NOMO-1 treated with DMSO at 0.1 percent for 48 hours (cell line): ENCODE measurements at regions not wholly inside any gene's neighbourhood (a gene's known extent, or its start where the extent isn't known, plus 50 kb on each side); places are given as distances from the start of the nearest gene placed in this dataset.
"Not testable (repeated sequence)": the region's sequence is repeated elsewhere in the genome, so short reads cannot be mapped to it uniquely, and the experiment has no call there.

Experiments
- DNase-seq: peaks from one replicate; lab custom pipeline; 2025; ENCODE audit not compliant: unreplicated experiment; lab: John Stamatoyannopoulos, UW

DNA sequence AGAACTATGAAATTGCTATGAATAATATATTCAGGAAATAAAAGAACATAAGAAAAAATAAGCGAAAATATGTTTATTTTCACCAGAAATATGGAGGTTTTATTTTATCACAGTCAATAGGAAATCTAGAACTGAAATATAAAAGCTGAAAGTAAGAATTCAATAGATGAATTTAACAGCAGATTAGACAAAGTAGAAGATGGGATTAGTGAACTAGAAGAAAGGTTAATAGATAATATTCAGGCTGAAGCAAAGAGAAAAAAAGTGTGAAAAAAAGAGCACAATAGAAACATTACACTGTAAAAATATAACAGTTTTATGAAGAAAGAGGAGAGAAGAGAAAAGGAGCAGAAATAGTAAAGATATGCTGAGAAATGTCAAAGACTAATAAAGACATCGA is 1152.1 kb downstream of the FAT4 start:
- no peak for DNase-seq

DNA sequence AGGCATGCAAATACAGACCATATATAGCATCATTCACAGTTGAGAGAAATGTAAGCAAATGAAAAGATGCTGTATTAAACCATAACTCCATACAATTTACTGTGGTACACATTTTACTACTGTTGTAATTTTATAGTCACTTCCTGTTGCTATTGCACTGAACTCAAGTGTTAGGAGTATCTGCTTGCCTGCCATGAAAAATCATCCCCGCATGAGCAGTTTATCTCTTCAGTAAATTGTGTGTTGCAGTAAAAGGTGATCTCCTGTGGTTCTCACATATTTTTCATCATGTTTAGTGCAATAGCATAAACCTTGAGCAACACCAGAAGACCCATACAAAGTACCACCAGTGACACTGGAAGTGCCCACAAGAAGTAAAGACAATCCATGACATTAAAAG is 1153.4 kb downstream of the FAT4 start:
- no peak for DNase-seq

DNA sequence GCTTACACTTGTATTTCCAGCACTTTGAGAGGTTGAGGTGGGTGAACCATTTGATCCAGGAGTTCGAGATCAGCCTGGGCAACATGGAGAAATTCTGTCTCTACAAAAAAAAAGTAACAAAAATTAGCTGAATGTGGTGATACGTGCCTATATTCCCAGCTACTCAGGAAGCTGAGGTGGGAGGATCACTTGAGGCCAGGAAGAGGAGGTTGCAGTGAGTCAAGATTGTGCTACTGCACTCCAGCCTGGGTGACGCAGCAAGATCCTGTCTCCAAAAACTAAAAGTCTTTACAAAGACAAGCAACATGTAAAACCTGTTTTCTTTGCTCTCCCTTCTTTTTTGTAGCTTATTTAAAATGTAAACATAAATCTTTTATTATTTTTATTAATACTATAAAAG is 1156.1 kb downstream of the FAT4 start:
- no peak for DNase-seq

DNA sequence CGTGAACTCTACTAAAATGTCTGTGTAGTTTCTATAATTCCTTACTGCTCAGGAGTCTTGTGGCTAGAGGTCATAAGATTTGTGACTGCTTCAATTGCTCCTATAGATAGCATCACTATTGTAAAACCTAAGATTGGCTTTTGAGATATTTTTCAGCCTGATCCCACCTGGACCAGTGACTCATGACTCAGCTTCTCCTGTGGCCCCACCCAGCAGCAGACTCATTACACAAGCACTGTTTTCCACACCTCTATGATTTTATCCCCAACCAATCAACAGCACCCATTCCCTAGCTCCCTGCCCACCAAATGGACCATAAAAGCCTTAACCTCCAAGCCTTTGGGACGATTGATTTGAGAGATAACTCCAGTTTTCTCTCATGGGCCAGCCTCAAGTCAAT is 1157.0 kb upstream of the INTU start:
- DNase-seq, result no peak

DNA sequence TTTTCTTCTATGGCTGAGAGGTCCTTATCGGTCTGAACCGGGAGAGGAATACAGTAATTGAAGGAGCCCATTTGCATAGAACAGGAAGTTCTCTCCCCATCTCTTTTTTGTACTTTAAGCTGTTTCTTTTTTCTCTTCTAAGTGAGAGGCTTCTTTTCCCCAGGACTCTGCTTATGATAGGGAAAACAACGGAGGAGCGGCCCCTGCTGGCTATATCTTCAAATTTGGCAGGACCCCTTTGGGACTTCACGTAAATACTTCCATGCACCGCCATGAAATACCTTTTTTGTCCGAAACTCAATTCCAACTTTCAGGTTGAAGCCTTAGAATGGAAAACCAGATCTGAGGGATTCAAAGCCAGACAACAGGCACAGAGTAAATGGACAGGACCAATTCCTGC is 1153.0 kb upstream of the INTU start:
- no peak for DNase-seq

DNA sequence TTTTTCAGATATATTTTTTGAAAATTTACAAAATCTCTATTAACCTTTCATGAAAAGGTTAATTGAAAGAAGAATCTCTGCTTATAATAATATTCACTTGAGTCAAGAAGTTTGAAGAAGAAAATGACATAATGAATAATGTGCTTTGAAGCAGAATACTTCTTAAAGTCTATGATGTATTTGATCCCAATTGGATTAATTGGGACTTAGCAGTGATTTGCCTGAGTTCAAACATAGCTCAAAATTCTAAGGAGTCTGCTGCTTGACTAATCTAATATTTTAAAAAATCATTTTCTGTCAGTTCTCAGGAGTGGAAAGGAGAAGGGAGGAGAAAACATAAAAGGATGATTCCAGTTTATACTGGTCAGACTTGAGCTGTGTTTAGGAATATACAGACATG is 1150.4 kb upstream of the INTU start:
- DNase-seq, result no peak

DNA sequence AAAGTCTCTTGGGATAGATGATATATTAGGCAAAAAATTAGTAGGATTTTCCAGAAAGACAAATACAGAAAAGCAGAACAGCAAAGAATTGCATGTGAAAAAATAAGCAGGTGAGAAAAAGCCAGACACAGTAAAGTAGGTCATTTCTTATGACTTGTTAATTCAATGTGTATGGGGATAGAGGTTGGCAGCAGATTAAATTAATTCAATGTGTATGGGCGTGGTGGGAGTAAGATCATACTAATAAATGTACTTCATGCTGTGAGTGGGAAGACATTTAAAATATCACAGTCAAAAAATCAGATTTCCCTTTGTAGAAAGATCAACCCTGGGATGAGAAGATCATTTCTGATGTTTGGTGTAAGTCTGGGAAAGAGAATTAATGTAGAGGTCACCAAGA is 1146.4 kb upstream of the INTU start:
- DNase-seq, result no peak

DNA sequence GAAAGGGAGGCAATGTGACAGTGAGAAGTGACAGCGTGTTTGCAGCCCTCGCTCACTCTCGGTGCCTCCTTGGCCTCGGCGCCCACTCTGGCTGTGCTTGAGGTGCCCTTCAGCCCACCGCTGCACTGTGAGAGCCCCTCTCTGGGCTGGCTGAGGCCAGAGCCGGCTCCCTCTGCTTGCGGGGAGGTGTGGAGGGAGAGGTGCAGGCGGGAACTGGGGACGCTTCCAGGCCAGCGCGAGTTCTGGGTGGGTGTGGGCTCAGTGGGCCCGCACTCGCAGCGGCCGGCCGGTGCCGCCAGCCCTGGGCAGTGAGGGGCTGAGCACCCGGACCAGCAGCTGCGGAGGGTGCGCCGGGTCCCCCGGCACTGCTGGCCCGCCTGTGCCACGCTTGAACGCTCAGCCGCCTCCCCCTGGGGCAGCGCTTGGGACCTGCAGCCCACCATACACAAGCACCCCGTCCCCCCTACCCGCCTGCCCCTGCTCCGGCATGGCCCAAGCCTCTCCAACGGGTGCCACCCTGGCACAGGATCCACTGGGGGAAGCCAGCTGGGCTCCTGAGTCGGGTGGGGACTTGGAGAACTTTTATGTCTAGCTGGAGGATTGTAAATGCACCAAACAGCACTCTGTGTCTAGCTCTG is 1142.8 kb upstream of the INTU start:
- DNase-seq, result no peak

DNA sequence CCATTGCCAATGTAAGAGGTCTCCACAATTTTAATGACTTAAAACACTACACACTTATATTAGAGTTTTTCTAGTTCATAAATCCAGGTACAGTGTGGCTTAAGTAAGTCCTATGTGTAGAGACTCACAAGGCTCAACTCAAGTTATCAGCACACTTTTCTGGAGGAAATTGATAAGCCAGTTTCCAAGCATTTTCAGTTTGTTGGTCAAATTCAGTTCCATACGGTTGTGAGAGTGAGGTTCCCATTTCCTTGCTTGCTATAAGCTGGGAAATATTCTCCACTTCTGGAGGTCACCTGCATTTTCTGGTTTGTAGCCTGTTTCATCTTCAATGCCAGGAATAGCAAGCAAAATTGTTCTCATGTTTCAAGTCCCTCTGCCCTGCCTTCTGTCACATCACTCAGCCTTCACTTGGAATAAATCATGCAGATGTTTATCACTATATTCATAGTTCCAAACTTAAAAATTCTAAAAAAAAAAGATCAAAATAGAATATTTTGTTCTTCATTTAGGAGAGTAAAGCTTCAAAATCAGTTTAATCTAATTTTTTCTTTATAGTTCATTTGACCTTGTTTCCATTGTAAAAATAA is 1137.5 kb upstream of the INTU start:
- no peak for DNase-seq

DNA sequence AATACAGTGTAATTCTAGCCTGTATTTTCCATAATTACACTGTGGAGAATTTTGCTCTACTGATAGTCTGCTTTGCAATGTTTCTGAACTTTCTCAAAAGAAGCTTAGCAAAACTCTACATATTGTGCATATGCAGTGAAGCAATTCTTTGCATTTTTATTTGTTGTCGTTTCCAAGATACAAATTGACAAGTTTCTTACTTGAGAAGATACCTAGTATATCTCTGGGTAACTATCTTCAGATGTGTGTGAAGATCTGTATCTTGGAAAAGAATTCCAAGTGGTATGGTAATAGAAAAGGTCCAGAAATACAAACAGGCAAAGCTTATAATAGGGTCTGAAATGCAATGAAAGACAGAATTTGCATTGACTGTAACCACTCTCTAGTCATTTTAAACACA is 1119.8 kb upstream of the INTU start:
- no peak for DNase-seq

DNA sequence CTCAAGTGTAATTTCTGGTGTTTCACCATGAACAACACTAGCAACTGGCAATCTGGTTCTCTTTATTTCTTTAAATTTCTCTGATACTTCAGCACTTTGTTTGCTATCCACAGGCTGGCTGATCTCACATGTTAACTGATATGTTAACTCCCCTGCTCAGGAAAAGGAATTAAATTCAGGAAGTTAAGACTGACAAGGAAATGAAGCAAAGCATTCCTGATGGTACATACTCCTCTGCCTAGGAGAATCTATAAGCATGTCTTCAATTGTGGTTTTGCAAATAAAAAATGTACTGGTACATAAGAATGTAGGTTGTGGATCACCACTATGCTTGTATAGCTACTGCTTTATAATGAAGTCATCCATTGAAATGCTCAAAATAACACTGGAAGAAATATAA is 1119.2 kb upstream of the INTU start:
- no peak for DNase-seq

DNA sequence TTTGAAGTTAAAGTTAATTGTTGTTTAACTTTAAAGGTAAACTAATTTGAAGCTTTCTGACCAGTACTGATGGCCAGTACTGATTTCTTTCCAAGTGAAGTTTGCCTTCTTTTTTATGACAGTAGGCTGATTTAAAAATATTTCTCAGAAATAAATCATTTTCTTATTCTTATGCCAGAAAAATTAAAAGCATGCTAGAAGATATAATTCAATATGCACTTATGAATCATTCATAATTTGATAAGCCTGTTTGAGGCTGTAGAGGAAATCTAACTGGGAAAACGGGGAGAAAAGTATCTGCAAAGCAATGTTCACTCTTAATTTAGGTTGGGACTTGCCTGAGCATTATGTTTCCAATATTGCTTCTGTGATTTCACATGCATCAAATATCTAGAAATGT is 1112.0 kb upstream of the INTU start:
- DNase-seq, result no peak

DNA sequence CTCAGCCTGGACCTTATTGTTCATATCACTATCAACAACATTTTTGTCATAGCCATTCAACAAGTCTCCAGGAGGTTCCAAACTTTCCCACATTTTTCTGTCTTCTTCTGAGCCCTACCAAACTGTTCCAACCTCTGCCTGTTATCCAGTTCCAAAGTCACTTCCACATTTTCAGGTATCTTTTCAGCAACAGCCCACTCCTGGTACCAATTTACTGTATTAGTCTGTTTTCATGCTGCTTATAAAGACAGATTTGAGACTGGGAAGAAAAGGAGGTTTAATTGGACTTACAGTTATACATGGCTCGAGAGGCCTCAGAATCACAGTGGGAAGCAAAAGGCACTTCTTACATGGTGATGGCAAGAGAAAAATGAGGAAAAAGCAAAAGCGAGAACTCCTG is 1107.4 kb upstream of the INTU start:
- DNase-seq, result not testable (repeated sequence)

DNA sequence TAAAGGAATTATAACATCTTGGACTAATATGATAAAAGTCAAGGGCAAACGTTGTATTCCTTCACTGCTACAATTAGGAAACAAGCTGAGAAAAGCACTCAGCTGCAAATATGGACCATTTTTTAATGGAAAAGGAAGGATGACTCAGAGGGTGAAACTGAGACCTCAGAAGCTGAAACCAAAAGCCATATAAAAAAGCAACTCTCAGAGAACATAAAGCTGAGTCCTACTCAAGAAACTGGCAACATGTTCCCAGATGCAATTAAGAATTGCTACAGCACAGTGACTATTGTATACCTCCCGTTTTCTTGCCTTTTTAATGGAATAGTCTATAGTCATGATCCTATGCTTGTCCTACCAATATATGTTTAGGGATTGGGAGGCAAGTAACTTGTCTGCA is 1106.4 kb upstream of the INTU start:
- DNase-seq, result no peak

DNA sequence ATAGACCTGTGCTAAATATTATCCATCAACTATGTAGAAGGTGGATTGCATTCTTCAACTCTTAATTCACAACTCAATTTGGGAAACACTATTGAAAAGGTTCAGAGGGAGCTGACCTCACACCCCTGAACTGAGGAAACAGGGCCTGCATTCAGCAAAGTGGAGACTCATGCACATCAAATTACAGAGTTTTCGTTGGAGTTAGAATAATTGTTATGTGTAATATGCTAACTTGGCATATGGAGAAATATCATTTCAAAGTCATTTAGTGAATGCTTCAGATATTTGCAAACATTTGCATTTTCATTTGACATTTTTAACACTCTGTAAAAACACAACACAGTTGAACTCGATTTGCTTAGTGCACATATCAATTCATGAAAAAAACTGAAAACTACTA is 1102.8 kb upstream of the INTU start:
- no peak for DNase-seq

DNA sequence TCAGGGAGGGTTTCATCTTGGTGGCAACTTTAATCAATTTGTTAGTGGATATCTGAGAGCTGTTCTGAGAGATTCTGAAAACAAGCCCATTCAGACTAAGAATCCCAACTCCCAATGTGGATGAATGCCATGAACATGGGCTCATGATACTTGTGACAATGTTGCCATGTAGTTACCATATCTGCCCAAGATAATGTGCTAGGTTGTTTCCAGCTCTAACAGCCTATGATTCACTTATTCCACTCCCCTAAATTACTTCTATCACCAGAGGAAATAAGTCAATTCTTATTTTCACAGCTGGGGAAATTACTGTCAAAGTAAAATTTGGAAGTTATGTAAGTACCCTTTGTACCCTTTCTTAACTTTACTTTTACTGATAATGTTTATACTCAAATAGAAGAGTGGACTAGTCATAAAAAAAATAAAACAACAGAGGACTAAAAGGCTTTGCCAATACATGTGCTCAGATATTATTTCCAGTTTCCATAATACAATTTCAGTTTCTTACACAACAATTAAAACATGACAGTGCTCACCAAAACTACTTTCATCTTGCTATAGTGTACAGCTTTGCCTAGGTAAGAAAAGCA is 1101.7 kb upstream of the INTU start:
- no peak for DNase-seq

DNA sequence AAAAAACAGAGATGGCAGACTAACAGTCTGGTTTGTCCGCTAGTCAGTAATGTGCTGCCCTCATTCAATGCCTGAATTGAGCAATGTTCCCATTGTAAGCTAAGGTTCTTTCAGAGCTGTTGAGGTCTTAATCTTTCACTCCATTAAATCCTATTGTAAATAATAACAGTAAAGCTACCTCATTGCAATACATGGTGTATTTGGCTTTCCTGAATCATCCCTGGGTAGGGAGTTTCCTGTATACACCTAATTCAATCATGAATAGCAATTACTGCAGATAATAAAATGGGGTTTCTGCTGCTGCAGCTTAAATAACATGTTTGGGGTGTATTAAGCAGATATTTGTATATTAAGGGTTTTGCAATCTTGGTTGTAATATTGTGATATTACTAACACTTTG is 1100.2 kb upstream of the INTU start:
- no peak for DNase-seq

DNA sequence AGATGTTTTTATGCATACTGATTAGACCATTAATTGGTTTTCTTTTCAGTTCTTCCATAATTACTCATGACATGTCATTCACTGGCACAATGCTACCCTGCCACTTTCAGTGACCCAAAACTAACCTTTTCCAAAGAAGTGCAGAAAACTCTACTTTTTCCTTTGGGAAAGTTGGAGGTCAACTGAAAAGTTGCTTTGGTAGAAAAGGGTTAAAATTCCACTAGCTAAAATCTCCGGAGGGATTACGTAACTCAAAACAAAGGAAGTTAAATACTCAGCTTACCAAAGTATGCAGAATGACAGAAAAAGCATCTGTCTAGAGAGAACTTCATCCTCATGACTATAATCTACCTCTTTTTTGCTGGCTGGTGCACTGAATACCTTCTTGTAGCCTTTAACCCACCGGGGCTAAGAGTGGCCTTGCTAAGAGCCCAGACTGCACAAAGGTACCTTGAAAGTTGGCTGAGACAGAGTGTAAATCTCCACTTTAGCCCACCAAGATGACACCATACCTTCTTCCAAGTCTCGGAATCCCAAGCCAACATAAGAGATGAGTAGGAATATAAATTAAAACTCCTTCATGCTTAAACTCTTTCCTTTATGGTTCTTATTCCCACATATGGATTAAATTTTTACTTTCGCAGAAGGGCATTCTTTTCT is 1099.5 kb upstream of the INTU start:
- no peak for DNase-seq

DNA sequence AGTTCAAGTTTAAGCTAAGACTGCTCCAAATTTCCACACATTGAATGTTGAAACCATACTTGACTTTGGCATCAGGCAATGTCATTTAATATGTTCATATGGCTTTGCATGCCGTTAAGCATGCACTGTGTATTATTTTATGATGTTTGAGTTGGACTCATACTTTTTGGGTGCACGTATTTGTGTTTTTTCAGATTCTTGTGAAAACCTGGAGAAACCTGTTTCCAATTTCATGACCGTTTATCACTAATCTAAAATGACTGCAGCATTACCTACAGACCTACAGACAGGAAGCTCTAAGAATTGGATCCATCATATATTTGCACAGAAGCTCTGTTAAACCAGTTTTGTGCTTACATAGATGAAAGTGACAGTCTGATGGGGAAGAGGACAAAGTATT is 1093.0 kb upstream of the INTU start:
- DNase-seq, result no peak

DNA sequence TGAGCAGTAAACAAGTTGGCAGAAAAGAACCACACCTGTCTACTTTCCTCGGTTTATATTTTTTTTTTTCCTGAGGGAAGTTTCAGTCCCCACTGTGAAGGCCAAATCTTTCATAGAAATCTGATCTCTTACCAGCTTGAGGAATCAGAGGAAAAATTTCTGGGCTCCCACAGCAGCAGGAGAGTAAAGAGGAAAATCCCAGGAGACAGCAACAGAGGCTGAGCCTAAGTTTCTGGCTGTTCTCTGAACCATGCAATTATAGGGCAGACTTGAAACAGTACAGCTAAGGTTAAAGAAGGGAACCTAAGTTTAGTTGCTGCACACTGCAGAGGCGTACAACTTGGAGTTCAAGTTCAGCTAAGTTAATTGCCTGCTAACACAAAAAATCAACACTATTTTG is 1090.9 kb upstream of the INTU start:
- DNase-seq, result no peak

DNA sequence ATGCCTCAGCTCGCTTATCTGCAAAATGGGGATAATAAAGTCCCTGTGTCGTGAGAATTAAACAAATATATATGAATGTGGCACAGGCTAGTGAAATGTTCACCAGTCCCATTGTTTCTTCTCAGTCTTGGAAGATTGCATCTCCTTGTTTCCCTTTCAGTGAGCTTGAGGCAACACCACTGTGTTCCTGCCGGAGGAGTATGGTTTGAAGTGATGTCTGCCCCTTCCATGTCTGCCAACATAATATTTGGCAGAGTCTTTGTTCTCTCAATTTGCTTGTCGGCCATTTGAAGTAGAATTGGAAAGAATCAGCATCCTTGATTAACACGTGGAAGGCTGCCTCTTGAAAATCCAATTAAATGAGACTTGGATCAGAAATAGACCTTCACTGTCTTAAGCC is 1088.5 kb upstream of the INTU start:
- DNase-seq, result no peak

DNA sequence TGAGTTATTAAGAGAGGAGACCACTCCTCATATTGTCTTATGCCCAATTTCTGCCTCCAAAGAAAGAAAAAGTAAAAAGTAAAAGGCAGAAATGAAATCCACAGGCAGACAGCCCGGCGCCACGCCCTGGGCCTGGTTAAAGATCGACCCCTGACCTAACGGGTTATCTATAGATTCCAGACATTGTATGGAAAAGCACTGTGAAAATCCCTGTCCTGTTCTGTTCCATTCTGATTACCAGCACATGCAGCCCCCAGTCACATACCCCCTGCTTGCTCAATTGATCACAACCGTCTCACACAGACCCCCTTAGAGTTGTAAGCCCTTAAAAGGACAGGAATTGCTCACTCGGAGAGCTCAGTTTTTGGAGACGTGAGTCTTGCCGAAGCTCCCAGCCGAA is 1086.6 kb upstream of the INTU start:
- DNase-seq, result not testable (repeated sequence)

DNA sequence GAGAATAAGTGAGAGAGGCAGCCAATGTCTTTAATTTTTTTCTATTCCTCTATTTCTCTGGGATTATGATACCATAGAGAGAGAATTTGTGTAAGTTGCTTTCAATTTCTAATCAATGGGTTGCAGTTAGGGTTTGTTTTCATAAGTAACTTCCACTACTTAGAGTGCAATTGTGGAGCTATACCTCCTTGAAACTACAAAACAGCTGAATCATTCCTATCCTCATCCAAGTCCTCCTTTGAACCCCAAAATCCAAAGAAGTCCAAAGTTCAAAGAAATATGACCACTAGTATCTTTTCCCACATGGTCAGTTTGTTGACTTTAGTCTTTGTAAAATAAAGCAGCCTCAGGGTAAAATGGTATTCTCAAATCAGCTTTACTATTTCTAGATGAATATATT is 1085.4 kb upstream of the INTU start:
- DNase-seq, result no peak
